Neural crest cell (in vitro differentiated cells): ENCODE measurements at regions not wholly inside any gene's neighbourhood (a gene's known extent, or its start where the extent isn't known, plus 50 kb on each side); places are given as distances from the start of the nearest gene placed in this dataset.

Experiments
- DNase-seq: peaks from one replicate; pipeline ENCODE4 v3.0.0; 2021; ENCODE audit warnings: low read depth, mixed read lengths, low spot score
- H3K27ac Mint-ChIP-seq: one replicate; pipeline ENCODE4 v1.8.0; 2021; ENCODE audit warnings: mild to moderate bottlenecking, mixed read lengths; ENCODE audit not compliant: unreplicated experiment
- H3K27me3 Mint-ChIP-seq: 2 replicates; pipeline ENCODE4 v1.8.0; 2021; ENCODE audit warnings: low read depth, mild to moderate bottlenecking, mixed read lengths
- H3K36me3 Mint-ChIP-seq: 2 replicates; pipeline ENCODE4 v1.8.0; 2021; ENCODE audit warnings: low read depth, mild to moderate bottlenecking, mixed read lengths
- H3K4me1 Mint-ChIP-seq: 2 replicates; pipeline ENCODE4 v1.8.0; 2021; ENCODE audit warnings: mixed read lengths
- H3K4me3 Mint-ChIP-seq: one replicate; pipeline ENCODE4 v1.8.0; 2021; ENCODE audit warnings: mild to moderate bottlenecking, mixed read lengths
- H3K9me3 Mint-ChIP-seq: 2 replicates; pipeline ENCODE4 v1.8.0; 2021; ENCODE audit warnings: mixed read lengths
- TF ChIP-seq, protein P1 (sequence below): fragments of 200-600 bp; sonication (generic); conservative IDR thresholded peaks from 2 replicates; pipeline ENCODE4 v1.5.0; 2021; ENCODE audit warnings: antibody characterized with exemption, mild to moderate bottlenecking

DNA sequence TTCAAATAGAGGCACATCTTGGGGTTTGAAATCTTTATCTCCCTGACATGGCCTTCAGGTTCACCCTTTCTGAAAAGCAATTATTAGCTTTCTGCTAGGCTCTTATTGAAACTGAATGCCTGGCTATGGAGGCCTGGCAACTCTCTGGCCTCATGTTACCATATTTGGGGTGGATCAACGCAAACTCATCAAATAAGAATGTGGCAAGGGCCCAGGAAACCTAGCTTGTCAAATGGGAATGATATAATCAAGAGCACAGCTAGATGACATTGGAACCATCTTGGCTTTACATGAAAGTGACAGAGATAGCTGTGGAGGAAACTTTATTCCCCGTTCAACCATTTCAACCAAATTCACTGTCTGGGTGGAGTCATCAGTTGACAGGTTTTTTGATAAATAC, 202.8 kb upstream of the SMIM30 start:
- no peak overlapping the region for H3K4me3 Mint-ChIP-seq
- TF ChIP-seq, protein P1, sequence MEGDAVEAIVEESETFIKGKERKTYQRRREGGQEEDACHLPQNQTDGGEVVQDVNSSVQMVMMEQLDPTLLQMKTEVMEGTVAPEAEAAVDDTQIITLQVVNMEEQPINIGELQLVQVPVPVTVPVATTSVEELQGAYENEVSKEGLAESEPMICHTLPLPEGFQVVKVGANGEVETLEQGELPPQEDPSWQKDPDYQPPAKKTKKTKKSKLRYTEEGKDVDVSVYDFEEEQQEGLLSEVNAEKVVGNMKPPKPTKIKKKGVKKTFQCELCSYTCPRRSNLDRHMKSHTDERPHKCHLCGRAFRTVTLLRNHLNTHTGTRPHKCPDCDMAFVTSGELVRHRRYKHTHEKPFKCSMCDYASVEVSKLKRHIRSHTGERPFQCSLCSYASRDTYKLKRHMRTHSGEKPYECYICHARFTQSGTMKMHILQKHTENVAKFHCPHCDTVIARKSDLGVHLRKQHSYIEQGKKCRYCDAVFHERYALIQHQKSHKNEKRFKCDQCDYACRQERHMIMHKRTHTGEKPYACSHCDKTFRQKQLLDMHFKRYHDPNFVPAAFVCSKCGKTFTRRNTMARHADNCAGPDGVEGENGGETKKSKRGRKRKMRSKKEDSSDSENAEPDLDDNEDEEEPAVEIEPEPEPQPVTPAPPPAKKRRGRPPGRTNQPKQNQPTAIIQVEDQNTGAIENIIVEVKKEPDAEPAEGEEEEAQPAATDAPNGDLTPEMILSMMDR, result no peak
- DNase-seq, result no peak
- H3K36me3 Mint-ChIP-seq, result no peaks in the 10 kb centered on the region
- H3K9me3 Mint-ChIP-seq, result no peaks in the 10 kb centered on the region
- H3K4me1 Mint-ChIP-seq, result no peaks in the 10 kb centered on the region
- H3K27me3 Mint-ChIP-seq, result no peaks in the 10 kb centered on the region
- no peak overlapping the region for H3K27ac Mint-ChIP-seq

DNA sequence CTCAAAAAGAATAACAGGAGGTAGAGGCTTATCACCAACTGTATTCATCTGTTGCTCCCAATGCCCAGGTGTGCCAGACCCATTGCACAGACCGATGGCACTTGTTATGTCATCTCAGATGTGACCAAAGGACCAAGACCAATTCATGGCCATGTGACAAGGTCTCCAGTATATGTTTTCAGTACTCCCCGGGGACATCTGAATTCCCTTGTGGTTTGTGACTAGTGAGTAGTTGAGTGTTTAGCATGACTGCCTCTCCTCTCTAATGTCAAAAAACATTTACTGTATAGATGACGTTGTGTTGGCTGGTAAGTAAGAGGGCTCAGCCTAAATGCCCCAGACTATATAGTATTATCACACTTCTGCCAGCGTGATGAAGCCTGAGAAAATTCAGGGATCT, 202.1 kb upstream of the SMIM30 start:
- H3K4me3 Mint-ChIP-seq, result no peak overlapping the region
- no peaks in the 10 kb centered on the region for H3K9me3 Mint-ChIP-seq
- no peak for DNase-seq

DNA sequence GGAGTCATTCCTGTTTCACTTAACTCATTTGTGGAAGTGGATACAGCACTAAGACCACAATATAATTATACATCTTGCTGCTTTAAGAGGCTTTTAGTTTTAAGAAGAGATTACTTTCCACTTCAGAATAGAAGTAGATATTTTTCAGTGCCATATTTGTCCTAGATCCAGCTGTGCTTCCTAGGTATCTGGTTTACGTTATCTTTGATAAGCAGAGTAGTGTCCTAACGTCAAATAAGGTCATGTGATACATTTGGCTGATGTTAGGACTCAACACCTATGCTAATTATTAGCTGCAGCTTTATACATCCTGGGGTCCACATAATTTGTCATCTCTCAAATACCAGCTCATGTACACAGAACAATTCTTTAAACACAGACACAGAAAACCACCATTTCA, 196.2 kb upstream of the SMIM30 start:
- peaks cover 5% of the 10 kb centered on the region for H3K27me3 Mint-ChIP-seq
- no peak overlapping the region for H3K4me3 Mint-ChIP-seq
- TF ChIP-seq, protein P1, result no peak
- no peaks in the 10 kb centered on the region for H3K4me1 Mint-ChIP-seq
- H3K9me3 Mint-ChIP-seq, result no peaks in the 10 kb centered on the region
- H3K27ac Mint-ChIP-seq, result no peak overlapping the region
- no peak for DNase-seq
- H3K36me3 Mint-ChIP-seq, result no peaks in the 10 kb centered on the region

More for the DNA sequence above, 202.1 kb upstream of the SMIM30 start:
- TF ChIP-seq, protein P1, result no peak
- Mint-ChIP-seq H3K27me3 (peaks cover 3% of the 10 kb centered on the region), H3K4me1 (no peaks in the 10 kb centered on the region), H3K36me3 (no peaks in the 10 kb centered on the region), H3K27ac (no peak overlapping the region)

DNA sequence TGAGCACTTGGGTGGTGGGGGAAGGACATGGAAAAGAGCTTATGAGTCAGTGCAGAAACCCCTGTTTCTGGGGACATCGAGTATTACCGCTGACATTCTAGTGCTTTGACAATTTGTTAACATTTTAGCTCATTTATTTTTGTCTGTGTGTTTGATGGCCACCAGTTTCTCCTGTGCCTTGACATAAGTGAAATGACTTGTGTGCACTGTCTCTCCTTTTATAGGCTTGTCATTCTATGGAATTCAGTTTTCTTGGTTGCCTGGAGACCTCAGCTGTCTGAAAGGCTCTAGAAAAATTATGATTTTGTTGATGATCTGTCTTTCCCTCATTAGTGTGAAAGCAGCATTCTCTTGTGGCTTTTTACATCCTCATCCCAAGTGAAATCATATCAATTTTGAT, 190.0 kb upstream of the SMIM30 start:
- TF ChIP-seq, protein P1, result no peak
- Mint-ChIP-seq H3K4me1 (no peaks in the 10 kb centered on the region), H3K27ac (no peak overlapping the region), H3K4me3 (no peak overlapping the region), H3K27me3 (peaks cover 12% of the 10 kb centered on the region), H3K9me3 (peaks cover under 1% of the 10 kb centered on the region), H3K36me3 (no peaks in the 10 kb centered on the region)
- no peak for DNase-seq

DNA sequence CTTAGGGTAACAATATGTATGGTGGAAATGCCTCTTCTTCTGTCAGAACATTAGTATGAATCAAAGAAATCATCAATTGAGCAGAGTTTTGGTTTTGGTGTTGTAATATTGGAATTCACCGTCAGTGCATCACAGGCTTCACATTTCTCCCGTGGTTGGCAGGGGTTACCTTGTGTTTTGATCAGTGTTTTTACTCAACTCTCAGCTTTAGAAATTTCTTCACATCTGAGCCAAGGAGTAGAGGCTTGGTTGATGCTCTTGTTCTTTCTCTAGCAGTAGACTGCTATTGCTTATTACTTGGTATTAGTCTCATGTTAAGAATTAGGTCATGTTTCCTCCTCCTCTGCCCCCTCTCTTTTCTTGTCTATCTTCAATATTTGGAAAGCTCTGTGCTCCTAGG, 188.8 kb upstream of the SMIM30 start:
- H3K9me3 Mint-ChIP-seq, result peaks cover 2% of the 10 kb centered on the region
- no peak overlapping the region for H3K4me3 Mint-ChIP-seq
- no peak overlapping the region for H3K27ac Mint-ChIP-seq
- DNase-seq, result no peak
- H3K36me3 Mint-ChIP-seq, result no peaks in the 10 kb centered on the region
- H3K4me1 Mint-ChIP-seq, result no peaks in the 10 kb centered on the region
- TF ChIP-seq, protein P1, result no peak
- peaks cover 16% of the 10 kb centered on the region for H3K27me3 Mint-ChIP-seq

DNA sequence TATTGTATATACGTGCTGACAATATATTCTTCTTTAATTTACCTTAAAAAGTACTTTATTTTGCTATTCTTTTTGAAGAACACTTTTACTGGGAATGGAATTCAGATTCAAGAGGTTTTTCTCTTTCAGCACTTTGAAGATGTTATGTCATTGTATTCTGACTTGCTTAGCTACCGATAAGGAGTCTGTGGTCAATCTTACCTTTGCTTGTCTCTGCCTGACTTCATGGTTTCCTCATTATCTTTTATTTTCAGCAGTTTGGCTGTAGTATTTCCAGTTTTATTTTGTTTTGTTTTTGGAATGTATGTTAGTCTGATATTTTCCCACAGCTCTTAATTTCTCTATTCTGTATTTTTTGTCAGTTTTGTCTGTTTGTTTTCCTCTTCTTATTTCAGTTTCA, 187.9 kb upstream of the SMIM30 start:
- Mint-ChIP-seq H3K9me3 (peaks cover 2% of the 10 kb centered on the region), H3K4me1 (no peaks in the 10 kb centered on the region), H3K36me3 (no peaks in the 10 kb centered on the region), H3K4me3 (no peak overlapping the region), H3K27ac (no peak overlapping the region), H3K27me3 (peaks cover 17% of the 10 kb centered on the region)
- DNase-seq, result no peak
- TF ChIP-seq, protein P1, result no peak
